Omental fat pad (tissue), 3 donors: ENCODE measurements at regions not wholly inside any gene's neighbourhood (a gene's known extent, or its start where the extent isn't known, plus 50 kb on each side); places are given as distances from the start of the nearest gene placed in this dataset.

ENCODE experiments used
- ATAC-seq: fragments of 150-250 bp; one replicate; pipeline ENCODE4 v1.9.1; 2016; ENCODE audit warnings: mild to moderate bottlenecking, moderate library complexity; ENCODE audit not compliant: low FRiP score
- DNase-seq: peaks from one replicate; pipeline ENCODE4 v3.0.0-alpha.2; 2019; ENCODE audit warnings: low spot score
- CTCF ChIP-seq, 3 donors: fragments of 450-650 bp; IDR thresholded peaks; one replicate each; pipeline ENCODE4 v1.5.1; 2016 to 2017; ENCODE audit warnings: antibody characterized with exemption in 3 of 3, mild to moderate bottlenecking in 3 of 3, moderate library complexity in 2 of 3

- no peak for TF ChIP-seq CTCF (IDR thresholded peaks at IDR 0.05)
- no peak for DNase-seq
- ATAC-seq, result no peak
Observed at GRCh38 chr2:167859676-167860075, 387.7 kb downstream of the STK39 start.

GRCh38 chr2:167858086-167858485 is 389.3 kb downstream of the STK39 start:
- TF ChIP-seq CTCF (IDR thresholded peaks at IDR 0.05), result no peak
- no peak for DNase-seq
- ATAC-seq, result no peak

GRCh38 chr2:167857416-167857815 is 390.0 kb downstream of the STK39 start:
- DNase-seq (no peak), ATAC-seq (no peak)
- no peak for TF ChIP-seq CTCF (IDR thresholded peaks at IDR 0.05)

- DNase-seq, result no peak
- no peak for ATAC-seq
- TF ChIP-seq CTCF (IDR thresholded peaks at IDR 0.05), result no peak
Observed at GRCh38 chr2:167856190-167856589, 391.2 kb downstream of the STK39 start.

GRCh38 chr2:167855211-167855610 is 392.2 kb downstream of the STK39 start:
- no peak for TF ChIP-seq CTCF (IDR thresholded peaks at IDR 0.05)
- ATAC-seq (no peak), DNase-seq (no peak)

GRCh38 chr2:167853717-167854116 is 393.7 kb downstream of the STK39 start:
- ATAC-seq (no peak), DNase-seq (no peak)
- no peak for TF ChIP-seq CTCF (IDR thresholded peaks at IDR 0.05)

GRCh38 chr2:167851876-167852275 is 395.5 kb downstream of the STK39 start:
- DNase-seq (no peak), ATAC-seq (no peak)
- no peak for TF ChIP-seq CTCF (IDR thresholded peaks at IDR 0.05)
